RWPE2 (cell line): ENCODE measurements at regions not wholly inside any gene's neighbourhood (a gene's known extent, or its start where the extent isn't known, plus 50 kb on each side); places are given as distances from the start of the nearest gene placed in this dataset.

Source experiments
- ATAC-seq: fragments of 200-7000 bp; cut with Tn5 transposase; 3 replicates; pipeline ENCODE4 v1.9.1; 2021; ENCODE audit warnings: low read depth
- DNase-seq: peaks from one replicate; pipeline ENCODE4 v3.0.0-alpha.2; 2020; ENCODE audit warnings: low spot score
- H3K27ac ChIP-seq: fragments of 450-650 bp; 2 replicates; pipeline ENCODE4 v1.5.1; 2017; ENCODE audit warnings: mild to moderate bottlenecking; ENCODE audit not compliant: poor library complexity, severe bottlenecking
- H3K27me3 ChIP-seq: fragments of 250-450 bp; sonication (Bioruptor Pico); 2 replicates; pipeline ENCODE4 v1.5.1; 2021; ENCODE audit warnings: mild to moderate bottlenecking, moderate library complexity; ENCODE audit not compliant: insufficient read depth, poor library complexity, severe bottlenecking
- H3K36me3 ChIP-seq: fragments of 250-450 bp; sonication (Bioruptor Pico); 2 replicates; pipeline ENCODE4 v1.5.1; 2020; ENCODE audit warnings: low read depth, mild to moderate bottlenecking, moderate library complexity
- H3K4me1 ChIP-seq: fragments of 250-450 bp; sonication (Bioruptor Pico); 2 replicates; pipeline ENCODE4 v1.5.1; 2021; ENCODE audit warnings: mild to moderate bottlenecking, moderate library complexity; ENCODE audit not compliant: insufficient read depth, poor library complexity, severe bottlenecking
- H3K4me3 ChIP-seq: fragments of 250-450 bp; sonication (Bioruptor Pico); 2 replicates; pipeline ENCODE4 v1.5.1; 2021; ENCODE audit warnings: mild to moderate bottlenecking, moderate library complexity; ENCODE audit not compliant: severe bottlenecking
- H3K9me3 ChIP-seq: fragments of 250-450 bp; sonication (Bioruptor Pico); 2 replicates; pipeline ENCODE4 v1.5.1; 2021; ENCODE audit warnings: mild to moderate bottlenecking, moderate library complexity; ENCODE audit not compliant: severe bottlenecking
- TF ChIP-seq, protein P1 (sequence below): fragments of 450-650 bp; IDR thresholded peaks from one replicate; pipeline ENCODE4 v1.5.1; 2017; ENCODE audit warnings: mild to moderate bottlenecking, moderate library complexity; ENCODE audit not compliant: poor library complexity, severe bottlenecking

DNA sequence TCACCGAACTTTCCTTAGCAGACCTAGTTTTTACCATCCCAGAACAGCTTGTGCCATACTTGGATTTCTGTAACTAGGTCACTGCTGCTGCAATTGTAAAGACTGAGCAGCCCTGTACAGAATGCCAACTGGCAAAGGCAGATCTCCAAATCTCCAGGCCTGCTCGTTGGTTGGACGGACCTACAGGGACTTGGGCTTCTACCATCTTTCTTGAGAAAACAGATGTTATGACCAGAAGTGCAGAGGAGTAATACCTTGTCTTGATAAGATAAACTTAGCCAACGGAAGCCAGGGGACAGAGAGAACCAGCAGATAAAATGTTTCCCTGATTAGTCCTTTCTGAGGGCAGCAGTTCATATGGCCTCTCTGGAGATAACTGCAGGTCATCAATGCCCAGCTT, 304.1 kb downstream of the RFPL4B start:
- Histone ChIP-seq H3K4me1 (no peaks in the 10 kb centered on the region), H3K27me3 (no peaks in the 10 kb centered on the region), H3K4me3 (no peak overlapping the region), H3K27ac (no peak overlapping the region), H3K36me3 (no peaks in the 10 kb centered on the region), H3K9me3 (no peaks in the 10 kb centered on the region)
- ATAC-seq (no peak), DNase-seq (no peak)
- TF ChIP-seq, protein P1, sequence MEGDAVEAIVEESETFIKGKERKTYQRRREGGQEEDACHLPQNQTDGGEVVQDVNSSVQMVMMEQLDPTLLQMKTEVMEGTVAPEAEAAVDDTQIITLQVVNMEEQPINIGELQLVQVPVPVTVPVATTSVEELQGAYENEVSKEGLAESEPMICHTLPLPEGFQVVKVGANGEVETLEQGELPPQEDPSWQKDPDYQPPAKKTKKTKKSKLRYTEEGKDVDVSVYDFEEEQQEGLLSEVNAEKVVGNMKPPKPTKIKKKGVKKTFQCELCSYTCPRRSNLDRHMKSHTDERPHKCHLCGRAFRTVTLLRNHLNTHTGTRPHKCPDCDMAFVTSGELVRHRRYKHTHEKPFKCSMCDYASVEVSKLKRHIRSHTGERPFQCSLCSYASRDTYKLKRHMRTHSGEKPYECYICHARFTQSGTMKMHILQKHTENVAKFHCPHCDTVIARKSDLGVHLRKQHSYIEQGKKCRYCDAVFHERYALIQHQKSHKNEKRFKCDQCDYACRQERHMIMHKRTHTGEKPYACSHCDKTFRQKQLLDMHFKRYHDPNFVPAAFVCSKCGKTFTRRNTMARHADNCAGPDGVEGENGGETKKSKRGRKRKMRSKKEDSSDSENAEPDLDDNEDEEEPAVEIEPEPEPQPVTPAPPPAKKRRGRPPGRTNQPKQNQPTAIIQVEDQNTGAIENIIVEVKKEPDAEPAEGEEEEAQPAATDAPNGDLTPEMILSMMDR = no peak

DNA sequence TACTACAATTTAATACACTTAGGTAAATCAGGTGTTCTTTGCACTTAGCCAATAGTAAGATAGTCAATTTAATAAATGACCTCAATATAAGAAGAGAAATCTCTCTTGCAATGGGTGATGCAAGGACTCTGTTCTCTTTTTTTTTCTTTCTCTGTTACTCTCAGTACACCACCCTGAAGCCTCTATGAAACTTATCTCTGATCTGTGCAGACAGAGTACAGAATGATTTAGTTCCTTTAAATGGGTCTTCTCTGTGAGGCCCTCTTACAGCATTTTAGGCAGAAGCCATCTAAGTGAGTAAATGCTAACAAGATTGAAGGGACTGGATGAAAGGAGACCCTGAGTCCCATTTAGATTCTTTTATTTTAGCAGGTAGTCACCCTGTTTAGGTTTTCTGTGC, 312.8 kb downstream of the RFPL4B start:
- Histone ChIP-seq H3K27me3 (no peaks in the 10 kb centered on the region), H3K36me3 (no peaks in the 10 kb centered on the region), H3K27ac (no peak overlapping the region), H3K4me1 (no peaks in the 10 kb centered on the region), H3K9me3 (no peaks in the 10 kb centered on the region), H3K4me3 (no peak overlapping the region)
- ATAC-seq (no peak), DNase-seq (no peak)
- TF ChIP-seq, protein P1 = no peak

GRCh38 chr6:112660626-112661025, 313.5 kb downstream of the RFPL4B start:
- H3K4me1 ChIP-seq = peaks cover under 1% of the 10 kb centered on the region
- TF ChIP-seq, protein P1 = no peak
- ATAC-seq (no peak), DNase-seq (no peak)
- no peaks in the 10 kb centered on the region for H3K9me3 ChIP-seq
- no peaks in the 10 kb centered on the region for H3K27me3 ChIP-seq
- H3K36me3 ChIP-seq = no peaks in the 10 kb centered on the region
- no peak overlapping the region for H3K4me3 ChIP-seq
- no peak overlapping the region for H3K27ac ChIP-seq

DNA sequence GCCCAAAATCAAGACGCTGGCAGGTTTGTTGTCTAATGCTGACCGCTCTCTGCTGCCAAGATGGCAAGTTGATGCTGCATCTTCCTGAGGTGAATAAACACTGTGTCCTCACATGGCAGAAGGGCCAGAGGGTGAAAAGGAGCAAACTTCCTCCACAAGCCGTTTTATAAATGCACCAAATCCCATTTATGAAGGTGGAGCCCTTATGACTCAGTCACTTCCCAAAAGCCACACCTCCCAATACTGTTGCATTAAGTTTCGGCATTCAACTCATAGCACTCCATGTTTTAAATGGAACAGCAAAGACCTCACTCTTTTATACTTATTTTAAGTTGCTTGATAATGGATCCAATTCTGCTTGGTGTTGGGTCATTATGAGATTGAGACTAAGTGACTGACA, 316.6 kb downstream of the RFPL4B start:
- H3K27me3 ChIP-seq = no peaks in the 10 kb centered on the region
- H3K27ac ChIP-seq = no peak overlapping the region
- DNase-seq (no peak), ATAC-seq (no peak)
- TF ChIP-seq, protein P1 = no peak
- H3K9me3 ChIP-seq = no peaks in the 10 kb centered on the region
- H3K36me3 ChIP-seq = no peaks in the 10 kb centered on the region
- no peak overlapping the region for H3K4me3 ChIP-seq
- H3K4me1 ChIP-seq = peaks cover 3% of the 10 kb centered on the region

DNA sequence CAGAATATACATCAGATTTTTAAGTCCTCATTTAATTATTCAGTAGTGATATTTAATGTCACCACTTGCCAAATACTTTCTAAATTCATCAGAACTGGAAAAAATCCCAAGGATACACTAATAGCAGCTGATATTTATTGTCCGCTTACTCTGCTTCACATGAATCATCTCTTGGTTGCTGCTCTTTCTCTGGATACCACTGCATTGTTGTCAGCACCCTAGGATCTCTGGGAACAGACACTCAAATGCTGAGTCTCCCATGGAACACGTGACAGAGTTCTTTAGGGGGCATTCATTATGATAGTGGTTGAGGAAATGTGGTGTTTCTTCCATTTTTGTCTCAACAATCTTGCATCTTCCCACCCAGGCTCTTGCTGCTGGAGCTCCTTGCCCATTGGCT, 318.0 kb downstream of the RFPL4B start:
- Histone ChIP-seq H3K4me3 (no peak overlapping the region), H3K36me3 (no peaks in the 10 kb centered on the region), H3K9me3 (no peaks in the 10 kb centered on the region), H3K27ac (no peak overlapping the region), H3K27me3 (no peaks in the 10 kb centered on the region), H3K4me1 (peaks cover 3% of the 10 kb centered on the region)
- TF ChIP-seq, protein P1 = no peak
- ATAC-seq (no peak), DNase-seq (no peak)
